Gastroesophageal sphincter (tissue), 3 donors: ENCODE measurements at regions not wholly inside any gene's neighbourhood (a gene's known extent, or its start where the extent isn't known, plus 50 kb on each side); places are given as distances from the start of the nearest gene placed in this dataset.

ENCODE experiments used
- CTCF ChIP-seq, 4 experiments: fragments of 200-600 bp in 2 of 4; fragments of 450-650 bp in 2 of 4; sonication (generic) in 1 of 4; IDR thresholded peaks; one replicate each; pipeline ENCODE4 v1.5.1; 2017 to 2019; ENCODE audit warnings: antibody characterized with exemption in 4 of 4, mild to moderate bottlenecking in 2 of 4, moderate library complexity in 2 of 4
- EP300 ChIP-seq: sonication (generic); formaldehyde crosslinking; IDR thresholded peaks from one replicate; pipeline ENCODE4 v1.6.1; 2017; ENCODE audit warnings: antibody characterized with exemption, mild to moderate bottlenecking
- POLR2AphosphoS5 ChIP-seq: sonication (generic); formaldehyde crosslinking; IDR thresholded peaks from one replicate; pipeline ENCODE4 v1.6.1; 2017; ENCODE audit warnings: antibody characterized with exemption

DNA sequence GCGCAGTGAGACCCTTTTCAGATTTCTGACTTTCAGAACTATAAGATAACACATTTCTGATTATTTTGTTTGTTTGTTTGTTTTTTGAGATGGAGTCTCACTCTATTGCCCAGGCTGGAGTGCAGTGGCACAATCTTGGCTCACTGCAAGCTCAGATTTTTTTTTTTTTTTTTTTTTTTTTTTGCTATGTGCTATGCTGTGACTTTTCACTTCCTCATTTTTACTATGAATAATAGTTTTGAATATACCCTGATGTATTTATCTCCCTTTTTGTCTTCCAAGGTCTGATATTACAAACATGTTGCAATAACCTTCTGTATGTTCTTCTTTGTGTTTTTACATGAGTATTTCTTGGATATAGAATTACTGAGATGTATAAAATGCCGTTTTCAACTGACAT lies 658.7 kb upstream of the SEL1L start:
- TF ChIP-seq EP300, result no peak
- TF ChIP-seq POLR2AphosphoS5, result no peak
- TF ChIP-seq CTCF (IDR thresholded peaks at IDR 0.05), result no peak
